ENCODE measurements at regions not wholly inside any gene's neighbourhood (a gene's known extent, or its start where the extent isn't known, plus 50 kb on each side); places are given as distances from the start of the nearest gene placed in this dataset.
"Not testable (repeated sequence)": the region's sequence is repeated elsewhere in the genome, so short reads cannot be mapped to it uniquely, and the experiment has no call there.

- no peak for DNase-seq (ENCODE audit: low read depth, low spot score)
Measured at GRCh38 chr12:4822572-4822971, 87.1 kb upstream of the KCNA1 start.

GRCh38 chr12:4824380-4824779 lies 85.3 kb upstream of the KCNA1 start:
- DNase-seq (ENCODE audit: low read depth, low spot score): no peak

- no peak for DNase-seq (ENCODE audit: low read depth, low spot score)
Measured at GRCh38 chr12:4825011-4825858, 84.5 kb upstream of the KCNA1 start.

- DNase-seq (ENCODE audit: low read depth, low spot score): no peak
Measured at GRCh38 chr12:4826909-4827308, 82.8 kb upstream of the KCNA1 start.

GRCh38 chr12:4828176-4828575 lies 81.5 kb upstream of the KCNA1 start:
- no peak for DNase-seq (ENCODE audit: low read depth, low spot score)

GRCh38 chr12:4829161-4829792 lies 80.4 kb upstream of the KCNA1 start:
- no peak for DNase-seq (ENCODE audit: low read depth, low spot score)

- no peak for DNase-seq (ENCODE audit: low read depth, low spot score)
Measured at GRCh38 chr12:4829793-4830162, 79.9 kb upstream of the KCNA1 start.

GRCh38 chr12:4830556-4831210 lies 79.0 kb upstream of the KCNA1 start:
- DNase-seq (ENCODE audit: low read depth, low spot score): no peak

- DNase-seq (ENCODE audit: low read depth, low spot score): no peak
Measured at GRCh38 chr12:4833053-4833452, 76.7 kb upstream of the KCNA1 start.

GRCh38 chr12:4833524-4833923 lies 76.2 kb upstream of the KCNA1 start:
- no peak for DNase-seq (ENCODE audit: low read depth, low spot score)

- DNase-seq (ENCODE audit: low read depth, low spot score): not testable (repeated sequence)
Measured at GRCh38 chr12:4842401-4842800, 67.3 kb upstream of the KCNA1 start.

GRCh38 chr12:4843907-4844306 lies 65.8 kb upstream of the KCNA1 start:
- DNase-seq (ENCODE audit: low read depth, low spot score): no peak

- no peak for DNase-seq (ENCODE audit: low read depth, low spot score)
Measured at GRCh38 chr12:4847713-4848112, 62.0 kb upstream of the KCNA1 start.

GRCh38 chr12:4849115-4849541 lies 60.6 kb upstream of the KCNA1 start:
- DNase-seq (ENCODE audit: low read depth, low spot score): no peak

GRCh38 chr12:4849795-4850345 lies 59.8 kb upstream of the KCNA1 start:
- no peak for DNase-seq (ENCODE audit: low read depth, low spot score)

GRCh38 chr12:4850857-4851380 lies 58.8 kb upstream of the KCNA1 start:
- DNase-seq (ENCODE audit: low read depth, low spot score): no peak

- no peak for DNase-seq (ENCODE audit: low read depth, low spot score)
Measured at GRCh38 chr12:4852308-4852707, 57.4 kb upstream of the KCNA1 start.

- DNase-seq (ENCODE audit: low read depth, low spot score): no peak
Measured at GRCh38 chr12:4852911-4853310, 56.8 kb upstream of the KCNA1 start.

GRCh38 chr12:4855121-4855924 lies 54.4 kb upstream of the KCNA1 start:
- peak; percentile 17 for DNase-seq (ENCODE audit: low read depth, low spot score)

GRCh38 chr12:4856596-4856995 lies 53.1 kb upstream of the KCNA1 start:
- no peak for DNase-seq (ENCODE audit: low read depth, low spot score)
